IPS-18a (cell line): ENCODE measurements at regions not wholly inside any gene's neighbourhood (a gene's known extent, or its start where the extent isn't known, plus 50 kb on each side); places are given as distances from the start of the nearest gene placed in this dataset.

ENCODE experiments used
- H3K27ac ChIP-seq: one replicate; pipeline ENCODE4 v1.5.1; 2013; ENCODE audit warnings: low read length
- H3K27me3 ChIP-seq: one replicate; pipeline ENCODE4 v1.6.1; 2013; ENCODE audit warnings: mild to moderate bottlenecking, low read length; ENCODE audit not compliant: control insufficient read depth, insufficient read depth
- H3K36me3 ChIP-seq: one replicate; pipeline ENCODE4 v1.6.1; 2013; ENCODE audit warnings: low read depth, low read length; ENCODE audit not compliant: control insufficient read depth
- H3K4me1 ChIP-seq: one replicate; pipeline ENCODE4 v1.6.1; 2013; ENCODE audit warnings: low read depth, low read length; ENCODE audit not compliant: control insufficient read depth
- H3K4me3 ChIP-seq: one replicate; pipeline ENCODE4 v1.5.1; 2013; ENCODE audit warnings: low read length
- H3K9ac ChIP-seq: one replicate; pipeline ENCODE4 v1.6.1; 2013; ENCODE audit warnings: mild to moderate bottlenecking, low read length, moderate library complexity
- H3K9me3 ChIP-seq: one replicate; pipeline ENCODE4 v1.6.1; 2013; ENCODE audit warnings: low read depth, low read length; ENCODE audit not compliant: control insufficient read depth

DNA sequence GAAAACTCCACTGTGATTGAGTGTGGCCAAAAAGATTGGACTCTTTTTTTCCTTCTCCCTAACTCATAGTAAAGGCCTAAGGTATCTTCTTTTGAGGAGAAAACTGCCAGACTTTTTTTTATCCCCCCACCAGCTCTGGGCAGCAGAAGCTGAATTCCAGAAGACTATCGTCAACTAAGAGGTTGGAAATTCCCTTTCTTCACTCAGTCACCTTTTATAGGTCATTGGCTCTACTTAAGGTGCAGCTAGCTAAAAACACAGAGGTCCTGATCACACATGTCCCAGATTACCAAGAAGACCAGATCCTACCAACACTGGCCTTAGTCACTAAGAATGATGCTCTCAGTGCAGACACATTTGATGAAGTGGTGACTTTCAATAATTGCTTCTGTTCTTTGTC, 1441.2 kb downstream of the PLA2G4A start:
- Histone ChIP-seq H3K9me3 (peaks cover 4% of the 10 kb centered on the region), H3K4me3 (no peak overlapping the region), H3K4me1 (no peaks in the 10 kb centered on the region), H3K27me3 (no peaks in the 10 kb centered on the region), H3K27ac (no peak overlapping the region), H3K9ac (no peak overlapping the region), H3K36me3 (no peaks in the 10 kb centered on the region)

DNA sequence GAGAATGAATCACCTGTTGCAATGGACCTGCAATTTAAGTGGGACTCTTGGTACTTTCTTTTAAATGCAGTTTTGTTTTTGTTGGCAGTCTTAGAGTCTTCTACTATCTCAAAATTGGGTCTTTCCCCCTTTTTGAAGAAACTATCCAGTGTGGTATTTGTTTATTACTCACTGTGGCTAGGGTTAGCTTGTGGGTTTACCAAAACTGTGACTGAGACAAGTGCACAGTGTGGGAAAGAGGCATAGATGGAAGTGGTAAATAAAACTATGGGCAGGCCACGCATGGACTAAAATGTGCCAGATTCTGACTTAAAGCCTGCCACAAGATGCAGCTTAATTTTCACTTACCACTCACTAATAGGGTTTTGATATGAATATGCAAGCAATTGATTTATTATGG, 1441.7 kb downstream of the PLA2G4A start:
- Histone ChIP-seq H3K9me3 (peaks cover 4% of the 10 kb centered on the region), H3K27me3 (no peaks in the 10 kb centered on the region), H3K27ac (no peak overlapping the region), H3K36me3 (no peaks in the 10 kb centered on the region), H3K9ac (no peak overlapping the region), H3K4me1 (no peaks in the 10 kb centered on the region), H3K4me3 (no peak overlapping the region)

DNA sequence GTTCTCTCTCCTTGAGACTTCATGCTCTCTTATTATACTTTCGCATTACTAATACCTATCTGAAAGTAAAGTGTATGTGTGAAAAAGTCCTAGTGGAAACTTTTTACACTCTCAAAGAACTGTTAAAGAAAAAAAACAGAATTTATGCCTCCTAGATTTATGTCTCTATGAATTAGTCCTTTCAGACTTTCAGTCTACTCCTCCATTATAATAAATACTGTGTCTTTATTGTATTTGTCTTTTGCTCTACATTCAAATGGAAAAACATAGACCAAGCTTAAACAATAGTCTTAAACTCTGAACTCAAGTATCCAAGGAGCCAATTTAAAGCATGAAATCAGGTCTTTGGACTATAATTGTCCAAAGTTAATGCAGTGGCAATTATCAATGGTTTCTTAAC, 1449.0 kb downstream of the PLA2G4A start:
- H3K4me1 ChIP-seq, result no peaks in the 10 kb centered on the region
- H3K9me3 ChIP-seq, result no peaks in the 10 kb centered on the region
- no peaks in the 10 kb centered on the region for H3K36me3 ChIP-seq
- no peak overlapping the region for H3K9ac ChIP-seq
- no peak overlapping the region for H3K27ac ChIP-seq
- no peak overlapping the region for H3K4me3 ChIP-seq
- no peaks in the 10 kb centered on the region for H3K27me3 ChIP-seq

DNA sequence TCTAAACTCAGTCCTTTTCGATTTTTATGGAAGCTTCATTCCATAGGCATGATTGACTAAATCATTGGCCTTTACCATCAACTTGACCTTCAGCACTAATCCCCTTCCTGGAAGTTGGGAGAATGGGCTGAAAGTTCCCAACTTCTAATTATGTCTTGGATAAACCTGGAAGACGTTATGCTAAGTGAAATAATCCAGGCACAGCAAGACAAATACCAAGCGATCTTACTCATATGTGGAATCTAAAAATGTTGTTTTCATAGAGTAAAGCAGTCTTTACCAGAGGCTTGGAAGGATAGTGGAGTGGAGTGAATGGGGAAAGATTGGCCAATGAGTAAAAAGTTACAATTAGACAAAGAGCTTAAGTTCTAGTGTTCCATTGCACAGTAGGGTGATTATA, 1453.2 kb downstream of the PLA2G4A start:
- H3K9me3 ChIP-seq, result no peaks in the 10 kb centered on the region
- H3K27ac ChIP-seq, result no peak overlapping the region
- no peaks in the 10 kb centered on the region for H3K27me3 ChIP-seq

DNA sequence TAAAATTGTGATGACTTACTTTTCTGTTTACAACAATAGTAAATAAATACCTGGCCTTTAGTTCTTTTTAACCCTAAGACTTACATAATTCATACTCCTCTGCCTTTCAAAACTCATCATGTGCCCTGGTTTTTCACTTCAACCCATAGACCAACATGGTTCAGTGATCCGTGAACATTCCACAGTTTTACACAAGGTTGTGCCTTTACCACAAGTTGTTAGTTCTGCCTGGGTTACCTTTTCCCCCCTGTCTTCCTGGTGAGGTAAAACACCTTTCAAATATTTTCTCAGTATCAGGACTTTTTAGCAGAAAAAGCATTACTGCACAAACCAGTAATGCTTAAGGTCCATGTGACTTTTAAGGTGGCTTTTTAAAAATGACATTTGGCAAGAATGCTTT, 1466.4 kb downstream of the PLA2G4A start:
- Histone ChIP-seq H3K4me1 (peaks cover 8% of the 10 kb centered on the region), H3K9me3 (no peaks in the 10 kb centered on the region), H3K4me3 (no peak overlapping the region), H3K27ac (no peak overlapping the region), H3K27me3 (no peaks in the 10 kb centered on the region), H3K9ac (no peak overlapping the region), H3K36me3 (no peaks in the 10 kb centered on the region)

More for the DNA sequence above, 1453.2 kb downstream of the PLA2G4A start:
- no peak overlapping the region for H3K9ac ChIP-seq
- no peak overlapping the region for H3K4me3 ChIP-seq
- H3K36me3 ChIP-seq, result no peaks in the 10 kb centered on the region
- no peaks in the 10 kb centered on the region for H3K4me1 ChIP-seq

DNA sequence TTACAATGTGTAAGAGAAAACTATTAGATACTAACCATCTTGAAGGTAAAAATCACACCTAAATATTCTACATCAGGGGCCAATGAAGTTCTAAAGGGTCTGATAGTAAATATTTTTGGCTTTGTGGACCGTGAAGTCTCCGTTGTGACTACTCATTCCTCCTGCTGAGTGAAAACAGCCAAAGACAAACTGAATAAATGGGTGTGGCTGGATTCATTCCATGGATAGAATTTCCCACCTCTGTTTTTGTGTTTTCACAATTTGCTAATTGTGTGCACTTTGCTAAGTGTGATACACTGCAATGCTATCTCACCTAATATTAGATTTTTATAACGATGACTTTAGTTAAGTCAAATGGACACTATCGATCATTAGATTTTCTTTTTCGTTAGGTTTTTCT, 1474.0 kb downstream of the PLA2G4A start:
- Histone ChIP-seq H3K4me1 (no peaks in the 10 kb centered on the region), H3K36me3 (no peaks in the 10 kb centered on the region), H3K9ac (no peak overlapping the region), H3K27ac (no peak overlapping the region), H3K4me3 (no peak overlapping the region), H3K27me3 (no peaks in the 10 kb centered on the region), H3K9me3 (no peaks in the 10 kb centered on the region)

DNA sequence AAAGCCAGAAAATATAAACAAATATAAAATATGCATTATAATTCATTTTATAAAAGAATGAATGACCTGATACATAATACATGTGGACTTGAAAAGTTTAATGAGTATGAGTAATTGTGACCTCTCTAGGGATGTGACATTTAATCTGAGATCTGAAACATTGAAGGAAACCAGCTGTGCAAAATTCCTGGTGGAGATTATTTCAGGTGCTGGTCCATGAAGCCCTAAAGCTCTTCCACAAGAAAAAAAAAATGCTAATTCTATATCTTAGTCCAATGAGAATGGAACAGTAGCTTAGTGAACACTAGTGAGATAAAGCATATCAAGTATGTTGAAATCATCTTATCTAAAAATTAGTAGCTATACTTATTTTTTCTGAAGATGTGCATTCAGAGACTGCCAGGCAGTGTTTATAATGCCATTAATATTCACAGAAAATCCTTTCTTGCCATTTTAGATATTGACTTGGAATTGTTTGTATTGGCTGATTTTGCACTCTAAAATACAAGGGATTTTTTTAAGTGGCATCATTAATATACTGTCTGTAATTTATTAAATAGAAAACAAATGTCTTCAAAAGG, 1485.9 kb downstream of the PLA2G4A start:
- Histone ChIP-seq H3K4me3 (no peak overlapping the region), H3K27me3 (no peaks in the 10 kb centered on the region), H3K9me3 (no peaks in the 10 kb centered on the region), H3K27ac (no peak overlapping the region), H3K36me3 (no peaks in the 10 kb centered on the region), H3K4me1 (no peaks in the 10 kb centered on the region), H3K9ac (no peak overlapping the region)

DNA sequence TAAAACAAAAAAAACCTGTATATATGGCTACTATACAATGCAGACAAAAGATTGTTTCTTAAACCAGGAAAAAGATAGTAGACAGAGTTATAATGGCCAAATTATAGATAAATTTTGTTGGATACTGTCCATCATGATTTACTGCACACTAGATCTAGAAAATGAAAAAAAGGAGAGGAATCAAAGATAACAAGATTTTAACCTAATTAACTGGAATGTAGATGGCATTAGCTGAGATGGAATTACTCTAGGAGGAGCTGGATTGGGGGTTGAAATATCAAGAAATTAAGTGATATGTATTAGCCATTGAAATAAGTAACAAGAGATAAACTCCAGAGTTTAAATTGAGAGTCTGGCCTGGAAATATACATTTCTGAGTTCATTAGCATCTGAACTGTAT, 1489.1 kb downstream of the PLA2G4A start:
- Histone ChIP-seq H3K4me1 (peaks cover 5% of the 10 kb centered on the region), H3K36me3 (no peaks in the 10 kb centered on the region), H3K27me3 (no peaks in the 10 kb centered on the region), H3K9ac (no peak overlapping the region), H3K27ac (no peak overlapping the region), H3K9me3 (no peaks in the 10 kb centered on the region), H3K4me3 (no peak overlapping the region)

DNA sequence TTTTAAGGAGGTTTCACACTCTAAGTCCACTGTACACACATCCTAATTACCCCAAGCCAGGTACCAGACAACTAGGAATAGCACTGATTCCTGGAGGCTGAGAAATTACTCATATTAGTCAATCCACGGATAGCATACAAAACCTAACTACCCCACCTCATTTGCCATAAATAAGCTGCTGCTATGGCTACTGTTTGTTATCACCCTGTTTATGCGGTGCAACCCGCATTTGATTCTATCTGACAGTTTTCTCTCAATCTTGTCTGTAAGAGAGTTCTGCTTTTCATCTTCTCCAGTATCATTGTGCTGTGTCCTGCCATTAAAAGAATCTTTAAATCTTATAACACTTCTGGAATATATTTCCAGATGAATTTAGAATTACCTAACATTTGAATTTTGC, 1496.5 kb downstream of the PLA2G4A start:
- Histone ChIP-seq H3K36me3 (no peaks in the 10 kb centered on the region), H3K27ac (no peak overlapping the region), H3K27me3 (no peaks in the 10 kb centered on the region), H3K9me3 (no peaks in the 10 kb centered on the region), H3K9ac (no peak overlapping the region), H3K4me1 (peaks cover 5% of the 10 kb centered on the region), H3K4me3 (no peak overlapping the region)

DNA sequence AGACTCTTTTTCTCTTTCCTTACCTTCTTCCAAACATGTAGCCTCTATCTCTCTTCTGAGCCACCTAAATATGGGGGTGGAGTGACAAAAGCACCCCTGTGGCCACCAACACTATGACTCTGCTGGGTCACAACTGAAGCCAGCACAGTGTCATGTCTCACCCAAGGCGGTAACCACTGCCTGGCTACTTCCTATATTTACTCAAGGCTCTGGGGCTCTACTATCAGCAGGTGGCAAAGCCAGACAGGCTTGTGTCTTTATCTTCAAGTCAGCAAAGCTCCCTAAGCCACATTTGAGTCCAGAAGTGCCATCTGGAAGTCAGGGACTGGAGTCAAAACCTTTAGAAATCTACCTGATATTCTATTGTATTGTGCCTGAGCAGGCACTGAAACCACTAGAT, 1515.2 kb downstream of the PLA2G4A start:
- Histone ChIP-seq H3K9me3 (no peaks in the 10 kb centered on the region), H3K36me3 (no peaks in the 10 kb centered on the region)

DNA sequence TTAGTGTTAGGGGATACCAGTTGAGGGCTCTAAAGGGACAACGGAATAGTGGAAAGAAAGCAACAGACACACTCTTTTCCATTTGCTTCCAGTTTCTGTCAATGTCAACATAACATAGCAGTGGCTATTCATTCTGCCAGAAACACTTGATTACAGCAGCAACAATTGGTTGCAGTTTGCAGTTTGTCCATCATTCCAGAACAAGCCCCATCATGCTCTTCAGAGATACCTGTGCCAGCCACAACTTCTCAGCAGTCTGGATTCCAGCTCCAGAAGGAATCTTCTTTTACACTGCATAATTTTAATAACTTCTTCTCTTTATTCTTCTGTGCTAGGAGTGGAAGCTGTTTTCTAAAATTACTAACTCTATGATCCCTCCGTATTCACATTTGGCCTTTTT, 1521.4 kb downstream of the PLA2G4A start:
- no peaks in the 10 kb centered on the region for H3K9me3 ChIP-seq
- H3K36me3 ChIP-seq, result no peaks in the 10 kb centered on the region
- H3K4me1 ChIP-seq, result no peaks in the 10 kb centered on the region

More for the DNA sequence above, 1515.2 kb downstream of the PLA2G4A start:
- Histone ChIP-seq H3K27ac (no peak overlapping the region), H3K27me3 (no peaks in the 10 kb centered on the region), H3K4me3 (no peak overlapping the region), H3K4me1 (no peaks in the 10 kb centered on the region), H3K9ac (no peak overlapping the region)

DNA sequence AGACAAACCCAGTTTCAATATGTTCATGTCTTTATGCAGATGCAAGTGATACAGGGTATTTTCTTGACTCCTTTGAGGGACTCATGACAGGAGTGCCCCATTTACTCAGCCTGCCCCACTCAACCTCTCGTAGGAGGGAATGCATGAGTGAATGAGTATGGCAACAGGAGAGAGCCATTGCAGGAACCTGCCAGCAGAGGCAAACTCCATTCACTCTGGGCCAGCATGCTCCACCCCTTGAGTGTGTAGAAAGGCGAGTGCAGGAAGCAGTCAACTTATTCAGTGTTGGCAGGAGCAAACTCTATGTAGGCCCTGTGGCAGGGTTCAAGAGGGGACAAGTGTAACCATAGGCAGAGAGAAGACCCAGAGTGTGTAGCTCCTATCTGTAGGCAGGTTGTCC, 1526.3 kb downstream of the PLA2G4A start:
- no peaks in the 10 kb centered on the region for H3K4me1 ChIP-seq
- no peak overlapping the region for H3K4me3 ChIP-seq
- H3K9me3 ChIP-seq, result no peaks in the 10 kb centered on the region
- no peak overlapping the region for H3K27ac ChIP-seq
- H3K9ac ChIP-seq, result no peak overlapping the region
- no peaks in the 10 kb centered on the region for H3K36me3 ChIP-seq
- no peaks in the 10 kb centered on the region for H3K27me3 ChIP-seq

More for the DNA sequence above, 1521.4 kb downstream of the PLA2G4A start:
- Histone ChIP-seq H3K9ac (no peak overlapping the region), H3K4me3 (no peak overlapping the region), H3K27ac (no peak overlapping the region), H3K27me3 (no peaks in the 10 kb centered on the region)
